ENCODE measurements at regions not wholly inside any gene's neighbourhood (a gene's known extent, or its start where the extent isn't known, plus 50 kb on each side); places are given as distances from the start of the nearest gene placed in this dataset.
A peak's percentile ranks its signal among the peaks of the same experiment; 100 is the strongest.

- DNase-seq (ENCODE audit: low spot score): no peak
Observed at GRCh38 chr11:127596433-127596832, 595.9 kb upstream of the KIRREL3 start.

DNA sequence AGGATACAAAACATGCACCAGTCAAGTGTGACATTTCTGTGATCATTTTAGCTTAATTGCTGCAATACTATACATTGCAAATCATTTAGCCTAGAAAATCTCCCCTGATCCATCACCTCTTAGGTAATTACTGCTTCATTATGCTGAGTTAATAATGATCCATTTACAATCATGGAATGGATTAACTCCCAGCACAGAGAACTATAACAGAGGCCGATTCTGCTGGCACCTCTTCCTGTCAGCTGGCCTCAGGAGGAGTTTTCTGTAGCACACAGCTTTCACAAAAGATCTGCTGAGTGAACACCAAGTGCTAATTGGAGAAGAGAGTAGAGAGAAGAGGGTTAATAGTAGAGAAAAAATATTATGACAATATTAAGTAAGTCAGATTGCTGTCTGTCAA lies 591.8 kb upstream of the KIRREL3 start:
- DNase-seq (ENCODE audit: low spot score): no peak

DNA sequence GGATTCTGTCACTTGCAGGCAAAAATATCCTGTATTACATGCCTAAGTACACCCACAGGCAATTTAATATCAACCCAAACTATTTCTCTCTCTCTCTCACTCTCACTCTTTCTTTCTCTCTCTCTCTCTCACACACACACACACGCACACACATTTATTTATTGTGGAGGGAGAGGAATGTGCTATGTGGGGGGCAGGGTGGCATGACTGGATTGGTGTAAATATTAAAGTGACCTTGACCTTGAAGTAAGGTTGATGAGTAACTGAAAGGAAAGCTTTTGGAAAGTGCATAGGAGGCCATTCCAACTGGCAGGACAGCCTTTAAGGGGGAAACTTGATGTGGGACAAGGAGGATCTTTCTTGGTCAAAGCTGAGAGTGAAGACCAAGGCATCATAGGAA lies 589.7 kb upstream of the KIRREL3 start:
- no peak for DNase-seq (ENCODE audit: low spot score)

DNA sequence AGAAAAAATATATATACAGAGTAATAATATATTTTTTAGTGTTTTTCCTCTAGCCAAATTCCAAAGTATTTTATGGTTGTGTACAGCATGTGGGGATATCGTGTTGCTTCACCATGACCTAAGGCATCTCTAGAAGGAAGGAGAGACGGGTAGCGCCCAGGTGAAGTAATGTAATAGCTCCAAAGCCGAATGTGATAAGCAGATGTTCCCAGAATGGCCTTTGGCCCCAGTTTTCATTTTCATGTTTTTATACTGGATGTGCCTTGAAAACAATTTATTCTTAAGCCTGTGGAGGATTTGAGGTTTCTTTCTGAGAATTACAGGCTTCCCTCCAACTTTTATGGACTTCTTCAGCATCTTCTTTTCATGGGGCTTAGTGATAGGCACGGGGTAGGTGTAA lies 587.9 kb upstream of the KIRREL3 start:
- no peak for DNase-seq (ENCODE audit: low spot score)

DNA sequence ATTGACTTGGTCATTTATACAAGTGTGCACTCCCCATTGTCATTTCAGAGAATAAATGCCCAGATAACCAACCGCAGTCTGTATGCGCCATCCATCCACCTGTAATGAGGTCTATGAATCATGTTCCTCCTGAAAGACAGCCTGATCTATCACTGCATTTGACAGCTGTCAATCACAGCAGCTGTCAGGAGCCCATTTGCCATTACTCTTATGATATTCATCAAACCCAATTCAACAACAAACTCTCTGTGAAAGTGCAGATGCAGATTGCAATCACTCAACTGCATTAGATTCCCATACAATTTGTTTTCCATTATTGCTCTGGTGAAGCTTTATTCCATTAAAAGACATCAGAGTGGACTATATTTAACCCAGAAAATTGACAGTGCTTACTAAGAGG lies 586.9 kb upstream of the KIRREL3 start:
- DNase-seq (ENCODE audit: low spot score): no peak

DNA sequence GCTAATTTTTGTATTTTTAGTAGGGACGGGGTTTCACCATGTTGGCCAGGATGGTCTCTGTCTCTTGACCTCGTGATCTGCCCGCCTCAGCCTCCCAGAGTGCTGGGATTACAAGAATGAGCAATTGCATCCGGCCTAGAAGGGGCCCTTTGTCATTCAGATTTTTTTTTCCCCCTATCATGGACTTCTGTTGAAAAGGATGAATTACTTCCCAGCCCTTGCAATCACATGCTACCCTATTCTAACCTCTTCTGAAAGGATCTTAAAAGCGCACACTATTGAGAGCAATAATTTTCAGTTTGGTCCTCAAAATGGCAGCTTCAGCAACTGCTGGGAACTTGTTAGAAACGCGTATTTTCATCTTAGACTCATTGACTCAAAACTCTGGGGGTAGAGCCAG lies 575.6 kb upstream of the KIRREL3 start:
- DNase-seq (ENCODE audit: low spot score): no peak

DNA sequence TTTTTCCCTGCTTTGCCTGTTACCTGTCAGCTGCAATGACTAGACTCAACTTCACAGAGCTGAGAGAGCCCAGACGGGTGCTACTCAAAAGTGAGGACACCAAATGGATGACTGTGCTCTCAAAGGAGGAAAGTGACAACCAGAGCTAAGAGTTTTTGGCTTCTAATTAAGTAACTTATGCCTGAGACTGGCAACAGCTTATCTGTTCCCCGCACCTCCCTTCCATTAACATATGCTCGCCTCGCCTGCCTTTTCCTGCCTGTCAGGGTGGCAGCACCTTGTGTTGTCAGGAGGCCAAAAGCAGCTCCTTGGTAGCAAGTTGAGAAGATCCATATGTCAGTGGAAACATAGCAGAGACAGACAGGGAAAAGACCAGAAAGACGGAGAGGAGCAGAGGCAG lies 573.9 kb upstream of the KIRREL3 start:
- DNase-seq (ENCODE audit: low spot score): no peak

GRCh38 chr11:127568891-127569290 lies 568.3 kb upstream of the KIRREL3 start:
- DNase-seq (ENCODE audit: low spot score): no peak

- DNase-seq (ENCODE audit: low spot score): no peak
Observed at GRCh38 chr11:127567237-127567932, 566.8 kb upstream of the KIRREL3 start.

- DNase-seq (ENCODE audit: low spot score): no peak
Observed at GRCh38 chr11:127564810-127565209, 564.2 kb upstream of the KIRREL3 start.

DNA sequence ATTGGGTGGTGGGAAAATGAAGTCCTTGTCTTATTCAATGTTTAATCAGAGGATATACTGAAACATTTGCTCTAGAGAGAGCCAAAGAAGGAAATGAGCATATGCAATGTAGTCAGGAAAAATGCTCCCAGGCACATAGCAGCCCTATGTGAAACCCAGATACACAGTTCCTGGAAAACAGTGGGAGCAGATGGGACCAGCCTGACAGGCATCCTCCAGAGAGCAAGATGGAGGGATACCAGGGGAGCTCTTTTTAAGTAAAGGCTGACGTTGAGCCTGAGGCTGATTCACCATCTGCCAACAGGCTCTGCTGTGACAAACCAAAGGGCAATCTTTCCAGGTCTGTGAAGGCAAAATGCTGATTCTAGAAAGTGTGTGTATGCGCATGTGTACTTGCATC lies 559.4 kb upstream of the KIRREL3 start:
- DNase-seq (ENCODE audit: low spot score): no peak

- no peak for DNase-seq (ENCODE audit: low spot score)
Observed at GRCh38 chr11:127552446-127552845, 551.9 kb upstream of the KIRREL3 start.

DNA sequence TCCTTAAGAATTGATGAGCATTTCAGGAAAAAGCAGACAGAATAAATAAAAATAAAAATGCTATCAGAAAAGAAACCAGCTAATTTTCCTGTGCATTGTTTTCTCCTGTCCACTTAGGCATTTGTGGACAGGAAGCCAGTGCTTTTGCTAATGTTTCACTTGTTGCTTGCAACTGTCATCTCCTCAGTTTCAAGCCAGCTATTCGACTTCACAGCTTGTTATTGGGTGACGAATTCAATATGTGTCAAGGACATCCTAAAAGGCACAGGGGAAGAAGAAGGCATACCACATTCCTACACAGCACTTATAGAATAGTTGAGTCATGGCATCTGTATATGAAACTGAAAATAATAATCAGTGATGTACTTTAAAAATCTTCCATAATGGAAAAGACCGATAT lies 530.6 kb upstream of the KIRREL3 start:
- DNase-seq (ENCODE audit: low spot score): no peak

- no peak for DNase-seq (ENCODE audit: low spot score)
Observed at GRCh38 chr11:127528297-127528696, 527.7 kb upstream of the KIRREL3 start.

DNA sequence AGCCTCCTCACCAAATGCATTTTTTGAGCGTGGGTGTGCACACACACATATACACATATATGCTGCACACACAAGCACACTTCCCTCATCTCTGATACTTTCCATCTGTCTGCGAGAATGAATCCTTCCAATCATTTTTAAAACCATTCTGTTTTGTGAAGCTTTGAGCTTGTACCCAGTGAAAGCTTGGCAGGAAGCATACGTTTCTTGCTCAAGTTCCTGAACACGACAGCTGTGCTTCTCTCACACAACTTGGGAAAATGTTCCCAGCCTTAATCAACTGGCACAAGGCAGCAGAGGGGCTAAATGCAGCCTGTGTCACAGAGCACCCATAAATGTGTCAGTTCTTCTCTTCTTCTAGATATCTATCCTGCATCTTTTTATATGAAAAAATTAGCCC lies 524.0 kb upstream of the KIRREL3 start:
- DNase-seq (ENCODE audit: low spot score): no peak

GRCh38 chr11:127521413-127521812 lies 520.8 kb upstream of the KIRREL3 start:
- peak; percentile 5 for DNase-seq (ENCODE audit: low spot score)

GRCh38 chr11:127507851-127508250 lies 507.3 kb upstream of the KIRREL3 start:
- DNase-seq (ENCODE audit: low spot score): no peak

DNA sequence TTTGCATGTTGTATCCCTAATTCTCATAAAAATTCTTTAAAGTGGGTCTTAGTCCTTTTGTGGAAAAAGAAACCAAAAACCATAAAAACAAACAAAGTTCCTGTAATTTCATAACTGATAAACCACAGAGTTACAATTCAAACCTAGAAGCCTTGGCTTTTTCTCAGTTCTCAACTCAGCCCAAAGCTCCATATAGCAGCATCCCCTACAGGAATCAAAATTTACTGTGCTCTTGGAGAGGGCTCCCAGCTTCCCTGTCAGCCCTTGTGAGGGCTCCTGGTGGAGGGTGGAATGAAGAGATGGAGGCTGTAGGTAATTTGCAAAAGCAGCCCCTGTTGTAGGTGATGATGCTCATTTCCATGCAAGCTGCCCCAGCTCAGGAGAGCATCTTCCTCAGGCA lies 506.1 kb upstream of the KIRREL3 start:
- DNase-seq (ENCODE audit: low spot score): no peak

GRCh38 chr11:127506126-127506525 lies 505.6 kb upstream of the KIRREL3 start:
- DNase-seq (ENCODE audit: low spot score): no peak

- no peak for DNase-seq (ENCODE audit: low spot score)
Observed at GRCh38 chr11:127496165-127496564, 495.6 kb upstream of the KIRREL3 start.

- peak; percentile 35 for DNase-seq (ENCODE audit: low spot score)
Observed at GRCh38 chr11:127493330-127494022, 492.9 kb upstream of the KIRREL3 start.

DNA sequence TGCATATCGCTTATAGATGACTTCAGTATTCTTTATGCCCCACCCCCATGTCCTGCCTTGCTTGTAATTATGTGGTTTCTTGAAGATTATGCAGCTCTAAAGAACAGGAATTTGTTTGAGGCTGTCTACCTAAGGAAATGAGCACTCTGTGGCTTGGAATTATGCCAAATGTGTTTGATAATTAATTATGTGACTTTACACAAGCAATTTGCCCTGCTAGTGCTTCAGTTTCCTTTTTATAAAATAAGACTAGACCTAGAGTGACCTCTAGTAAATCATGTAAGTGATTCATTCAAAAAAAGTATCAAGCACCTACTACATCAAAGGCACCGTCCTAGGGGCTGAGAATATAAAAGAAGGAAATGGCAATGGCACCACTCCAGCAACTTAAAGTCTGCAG lies 491.5 kb upstream of the KIRREL3 start:
- DNase-seq (ENCODE audit: low spot score): no peak

DNA sequence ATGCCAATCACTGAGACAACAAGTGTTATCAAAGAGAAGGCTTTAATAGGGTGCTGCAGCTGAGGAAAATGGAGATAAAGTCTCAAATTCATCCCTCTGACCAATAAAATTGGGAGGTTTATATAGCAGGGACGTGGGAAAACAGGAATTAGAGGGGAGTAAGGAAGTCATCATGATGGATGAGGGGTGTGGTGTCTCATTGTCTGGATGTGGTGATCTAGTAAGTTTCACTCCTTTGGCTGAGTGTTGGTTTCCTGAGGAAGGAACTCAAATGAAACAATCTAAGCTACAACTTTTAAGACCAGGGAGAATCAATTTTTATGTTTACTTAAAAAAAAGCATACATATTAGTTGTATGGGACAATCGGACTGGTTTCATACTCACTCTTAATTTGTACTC lies 491.0 kb upstream of the KIRREL3 start:
- DNase-seq (ENCODE audit: low spot score): no peak

- no peak for DNase-seq (ENCODE audit: low spot score)
Observed at GRCh38 chr11:127490896-127491295, 490.3 kb upstream of the KIRREL3 start.

Measured in RKO (cell line).